ENCODE measurements at regions not wholly inside any gene's neighbourhood (a gene's known extent, or its start where the extent isn't known, plus 50 kb on each side); places are given as distances from the start of the nearest gene placed in this dataset.

DNA sequence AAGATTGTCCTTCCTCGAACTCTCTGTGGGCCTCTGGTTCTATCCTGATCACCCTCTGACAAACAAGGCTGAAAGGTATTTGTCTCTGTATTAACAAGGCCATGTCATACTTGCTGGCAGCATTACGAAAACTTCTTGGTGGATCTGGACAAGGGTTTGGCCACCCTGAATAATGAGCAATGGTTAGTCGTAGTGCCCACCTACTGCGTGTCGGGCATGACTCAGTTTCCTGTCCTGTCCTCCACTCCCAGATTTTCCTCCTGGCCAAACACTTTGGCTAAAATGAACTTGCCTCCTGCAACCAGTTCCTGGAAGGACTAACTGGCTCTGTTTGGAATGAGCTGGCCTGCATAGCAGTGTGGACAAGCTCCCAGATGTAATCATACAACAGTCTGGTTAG lies 198.5 kb upstream of the SMIM21 start:
- TF ChIP-seq, protein P1, sequence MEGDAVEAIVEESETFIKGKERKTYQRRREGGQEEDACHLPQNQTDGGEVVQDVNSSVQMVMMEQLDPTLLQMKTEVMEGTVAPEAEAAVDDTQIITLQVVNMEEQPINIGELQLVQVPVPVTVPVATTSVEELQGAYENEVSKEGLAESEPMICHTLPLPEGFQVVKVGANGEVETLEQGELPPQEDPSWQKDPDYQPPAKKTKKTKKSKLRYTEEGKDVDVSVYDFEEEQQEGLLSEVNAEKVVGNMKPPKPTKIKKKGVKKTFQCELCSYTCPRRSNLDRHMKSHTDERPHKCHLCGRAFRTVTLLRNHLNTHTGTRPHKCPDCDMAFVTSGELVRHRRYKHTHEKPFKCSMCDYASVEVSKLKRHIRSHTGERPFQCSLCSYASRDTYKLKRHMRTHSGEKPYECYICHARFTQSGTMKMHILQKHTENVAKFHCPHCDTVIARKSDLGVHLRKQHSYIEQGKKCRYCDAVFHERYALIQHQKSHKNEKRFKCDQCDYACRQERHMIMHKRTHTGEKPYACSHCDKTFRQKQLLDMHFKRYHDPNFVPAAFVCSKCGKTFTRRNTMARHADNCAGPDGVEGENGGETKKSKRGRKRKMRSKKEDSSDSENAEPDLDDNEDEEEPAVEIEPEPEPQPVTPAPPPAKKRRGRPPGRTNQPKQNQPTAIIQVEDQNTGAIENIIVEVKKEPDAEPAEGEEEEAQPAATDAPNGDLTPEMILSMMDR (IDR thresholded peaks at IDR 0.05), result no peak
- no peak for TF ChIP-seq POLR2A (IDR thresholded peaks at IDR 0.05)

Measured in adrenal gland (tissue), 5 donors.